Large intestine (tissue), 3 donors: ENCODE measurements at regions not wholly inside any gene's neighbourhood (a gene's known extent, or its start where the extent isn't known, plus 50 kb on each side); places are given as distances from the start of the nearest gene placed in this dataset.

ENCODE experiments used
- DNase-seq, 2 donors: peaks; one replicate each; pipeline versions ENCODE4 v3.0.0 to v3.0.0-alpha.2; 2013
- H3K27ac ChIP-seq: one replicate; pipeline ENCODE4 v1.5.1; 2013; ENCODE audit warnings: low read length
- H3K27me3 ChIP-seq: 2 replicates; pipeline ENCODE4 v1.6.1; 2013; ENCODE audit warnings: low read length; ENCODE audit not compliant: control insufficient read depth, insufficient read depth
- H3K36me3 ChIP-seq: 2 replicates; pipeline ENCODE4 v1.6.1; 2013; ENCODE audit warnings: low read length; ENCODE audit not compliant: control insufficient read depth, insufficient read depth
- H3K4me1 ChIP-seq: one replicate; pipeline ENCODE4 v1.6.1; 2013; ENCODE audit warnings: low read length; ENCODE audit not compliant: control insufficient read depth, insufficient read depth
- H3K4me3 ChIP-seq: one replicate; pipeline ENCODE4 v1.5.1; 2013; ENCODE audit warnings: low read length
- H3K9me3 ChIP-seq: one replicate; pipeline ENCODE4 v1.6.1; 2013; ENCODE audit warnings: mild to moderate bottlenecking, low read depth, low read length, moderate library complexity; ENCODE audit not compliant: control insufficient read depth
- WGBS: methylation state at CpG from one replicate; pipeline ENCODE4 v1.1.5; 2013; ENCODE audit warnings: low lambda C conversion rate; ENCODE audit not compliant: insufficient coverage; 5-methylcytosine and 5-hydroxymethylcytosine counted together

GRCh38 chr4:22906045-22906444, 213.3 kb downstream of the GBA3 start:
- Histone ChIP-seq H3K4me3 (no peak overlapping the region), H3K4me1 (peaks cover 5% of the 10 kb centered on the region), H3K27me3 (no peaks in the 10 kb centered on the region), H3K36me3 (no peaks in the 10 kb centered on the region), H3K9me3 (no peaks in the 10 kb centered on the region), H3K27ac (peak overlapping the region; percentile 73)
- 0% methylated on average over 1 of the region's 2 CpGs for WGBS
- DNase-seq: peak; percentile 81 to 92

DNA sequence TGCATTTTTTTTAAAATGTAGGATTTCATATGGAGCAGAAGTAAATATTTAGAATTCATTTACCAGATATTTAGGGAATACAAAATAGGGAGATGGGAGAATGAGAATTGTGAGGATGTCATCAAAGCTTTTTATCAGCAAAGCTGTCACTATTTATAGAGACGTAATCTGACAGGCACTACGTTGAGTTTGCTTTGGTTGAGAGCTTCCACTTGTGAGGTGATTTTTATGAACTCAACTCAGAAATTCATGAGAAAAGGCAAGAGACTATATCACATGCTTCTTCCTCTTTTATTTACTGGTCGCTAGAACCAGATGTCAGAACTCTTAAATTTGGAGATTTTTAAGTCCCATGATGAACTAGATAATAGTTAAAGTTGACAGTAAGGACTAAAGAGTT, 211.2 kb downstream of the GBA3 start:
- no peaks in the 10 kb centered on the region for H3K27me3 ChIP-seq
- no peaks in the 10 kb centered on the region for H3K36me3 ChIP-seq
- DNase-seq: no peak
- H3K9me3 ChIP-seq: no peaks in the 10 kb centered on the region
- no peak overlapping the region for H3K4me3 ChIP-seq
- H3K27ac ChIP-seq: no peak overlapping the region
- WGBS: 67% methylated on average over 1 of the region's 3 CpGs
- peaks cover 5% of the 10 kb centered on the region for H3K4me1 ChIP-seq

DNA sequence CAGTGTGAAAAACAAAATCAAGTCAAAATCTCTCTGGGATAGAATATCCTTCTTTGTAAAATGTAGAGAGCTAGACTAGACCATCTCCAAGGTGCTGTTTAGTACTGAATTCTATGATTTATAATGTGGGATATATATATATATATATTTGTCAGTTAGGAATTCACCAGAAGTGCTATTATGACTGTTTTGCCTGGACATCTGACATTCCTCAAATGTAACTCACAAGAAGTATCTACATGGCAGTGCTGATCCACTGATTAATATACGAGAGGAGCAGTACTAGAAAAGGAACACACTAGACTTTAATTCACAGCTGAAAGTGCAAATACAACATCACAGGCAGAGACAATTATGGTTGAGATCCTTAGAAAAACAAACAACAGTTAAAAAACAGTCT, 208.9 kb downstream of the GBA3 start:
- H3K27me3 ChIP-seq: no peaks in the 10 kb centered on the region
- no peak for DNase-seq
- H3K4me1 ChIP-seq: peaks cover 5% of the 10 kb centered on the region
- no peak overlapping the region for H3K27ac ChIP-seq
- H3K36me3 ChIP-seq: no peaks in the 10 kb centered on the region
- WGBS: 80% methylated on average over 1 of the region's 1 CpG
- H3K9me3 ChIP-seq: no peaks in the 10 kb centered on the region
- no peak overlapping the region for H3K4me3 ChIP-seq

- no peak for DNase-seq
- Histone ChIP-seq H3K36me3 (no peaks in the 10 kb centered on the region), H3K27me3 (no peaks in the 10 kb centered on the region), H3K27ac (no peak overlapping the region), H3K9me3 (no peaks in the 10 kb centered on the region), H3K4me3 (no peak overlapping the region), H3K4me1 (peaks cover 5% of the 10 kb centered on the region)
- WGBS: no CpG with 5 or more reads among the region's 2 CpGs
Measured at GRCh38 chr4:22900876-22901275, 208.1 kb downstream of the GBA3 start.

DNA sequence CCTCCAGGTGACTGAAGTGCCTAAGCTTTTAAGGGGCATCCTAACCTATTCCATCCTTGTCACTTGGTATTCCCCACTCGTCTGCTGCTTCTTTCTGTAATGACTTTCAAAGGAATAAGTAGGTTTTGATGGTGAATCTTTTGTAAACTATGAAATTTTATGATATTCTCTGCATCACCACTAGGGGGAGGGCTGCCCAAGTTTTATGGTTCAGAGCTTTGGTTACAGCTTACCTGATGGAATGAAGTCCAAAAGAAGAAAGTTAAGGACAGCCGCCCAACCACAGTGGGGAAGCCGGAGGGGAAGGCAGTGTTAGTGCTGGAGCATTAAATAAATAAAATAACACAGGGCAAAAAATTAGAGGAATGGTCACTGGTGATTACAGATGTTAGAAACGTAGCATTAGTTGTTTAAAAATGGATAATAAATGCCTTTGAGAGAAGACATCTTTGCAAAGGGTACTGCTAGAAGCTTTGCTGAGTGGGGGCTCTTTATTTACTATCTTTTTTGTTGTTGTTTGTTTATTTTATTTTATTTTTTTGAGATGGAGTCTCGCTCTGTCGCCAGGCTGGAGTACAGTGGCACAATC, 204.9 kb downstream of the GBA3 start:
- Histone ChIP-seq H3K4me1 (no peaks in the 10 kb centered on the region), H3K4me3 (no peak overlapping the region), H3K27me3 (no peaks in the 10 kb centered on the region), H3K36me3 (no peaks in the 10 kb centered on the region), H3K9me3 (no peaks in the 10 kb centered on the region), H3K27ac (no peak overlapping the region)
- WGBS: 15% methylated on average over 2 of the region's 6 CpGs
- peak; percentile 18 to 40 for DNase-seq

DNA sequence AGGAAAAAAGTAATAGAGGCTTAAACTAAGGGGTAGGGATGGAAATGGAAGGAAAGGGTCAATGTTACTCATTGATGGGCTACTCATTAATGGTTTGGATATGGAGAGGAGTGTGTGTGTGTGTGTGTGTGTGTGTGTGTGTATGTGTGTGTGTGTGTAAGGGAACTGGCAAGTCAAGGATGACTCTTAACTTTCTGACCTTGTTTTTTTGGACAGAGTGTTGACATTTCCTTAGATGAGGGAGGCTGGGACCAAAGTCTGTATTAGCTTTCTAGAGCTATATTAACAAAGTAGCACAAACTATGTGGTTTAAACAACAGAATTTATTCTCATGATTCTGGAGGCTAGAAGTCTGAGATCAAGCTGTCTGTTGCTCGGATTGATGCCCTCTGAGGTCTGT, 202.7 kb downstream of the GBA3 start:
- WGBS: no CpG with 5 or more reads among the region's 1 CpG
- DNase-seq: no peak

GRCh38 chr4:22884157-22884556, 191.4 kb downstream of the GBA3 start:
- no peak for DNase-seq
- Histone ChIP-seq H3K27me3 (no peaks in the 10 kb centered on the region), H3K36me3 (no peaks in the 10 kb centered on the region), H3K27ac (no peak overlapping the region), H3K4me3 (no peak overlapping the region), H3K9me3 (no peaks in the 10 kb centered on the region), H3K4me1 (no peaks in the 10 kb centered on the region)

More for the DNA sequence above, 202.7 kb downstream of the GBA3 start:
- no peaks in the 10 kb centered on the region for H3K27me3 ChIP-seq
- no peaks in the 10 kb centered on the region for H3K9me3 ChIP-seq
- no peak overlapping the region for H3K4me3 ChIP-seq
- H3K36me3 ChIP-seq: no peaks in the 10 kb centered on the region
- H3K4me1 ChIP-seq: no peaks in the 10 kb centered on the region
- no peak overlapping the region for H3K27ac ChIP-seq

DNA sequence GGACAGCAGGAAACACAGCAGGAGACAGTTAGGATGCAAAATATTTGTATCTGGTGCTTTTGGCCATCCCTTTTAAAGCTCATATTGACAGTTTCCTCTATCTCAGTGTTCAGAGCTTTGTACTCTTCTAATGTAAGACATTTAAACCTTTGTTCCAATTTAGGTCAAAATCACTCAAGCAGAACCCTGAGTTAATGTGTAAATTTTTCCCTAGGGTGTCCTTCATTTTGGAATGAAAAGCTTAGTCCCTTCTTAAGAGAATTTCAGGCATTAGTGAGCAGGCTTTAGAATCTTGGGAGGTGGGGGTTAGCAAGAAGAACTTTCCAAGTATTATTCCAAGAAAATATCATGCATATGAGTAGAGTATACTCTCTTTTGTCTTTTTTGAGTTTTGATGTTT, 188.7 kb downstream of the GBA3 start:
- no peaks in the 10 kb centered on the region for H3K4me1 ChIP-seq
- H3K27me3 ChIP-seq: no peaks in the 10 kb centered on the region
- no peak overlapping the region for H3K4me3 ChIP-seq
- H3K9me3 ChIP-seq: no peaks in the 10 kb centered on the region
- DNase-seq: no peak
- H3K36me3 ChIP-seq: no peaks in the 10 kb centered on the region
- no peak overlapping the region for H3K27ac ChIP-seq

DNA sequence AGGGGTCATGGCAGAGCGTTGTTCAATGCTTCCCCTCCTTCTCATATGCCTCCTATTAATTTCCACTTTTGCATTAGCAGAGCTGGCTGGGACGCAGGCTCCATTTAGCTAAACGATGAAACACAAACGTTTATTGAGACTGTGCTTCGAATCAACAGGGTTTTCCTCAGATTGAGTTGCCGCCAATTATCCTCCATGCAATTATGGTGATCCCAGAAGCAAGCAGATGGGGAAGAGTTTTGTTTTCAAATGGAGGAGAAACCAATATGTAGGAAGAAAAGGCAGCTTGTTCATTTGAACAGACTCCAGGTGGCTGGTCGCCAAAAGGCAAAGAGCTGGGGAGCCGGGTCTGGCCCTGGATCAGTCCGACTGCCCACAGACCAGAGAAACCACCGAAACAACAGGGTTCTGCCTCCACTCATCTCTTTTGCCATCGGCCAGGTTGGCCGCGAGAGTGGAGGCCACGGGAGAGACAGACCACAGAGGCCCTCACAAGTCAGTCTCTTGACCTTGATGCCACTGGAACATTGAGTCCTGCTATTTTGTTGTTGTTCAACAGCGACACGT, 184.8 kb downstream of the GBA3 start:
- H3K4me1 ChIP-seq: peaks cover 22% of the 10 kb centered on the region
- H3K27me3 ChIP-seq: no peaks in the 10 kb centered on the region
- H3K4me3 ChIP-seq: no peak overlapping the region
- H3K36me3 ChIP-seq: no peaks in the 10 kb centered on the region
- no peak for DNase-seq
- no CpG with 5 or more reads among the region's 16 CpGs for WGBS
- no peak overlapping the region for H3K27ac ChIP-seq
- no peaks in the 10 kb centered on the region for H3K9me3 ChIP-seq

- Histone ChIP-seq H3K36me3 (no peaks in the 10 kb centered on the region), H3K9me3 (no peaks in the 10 kb centered on the region), H3K27ac (peak overlapping the region; percentile 76), H3K4me1 (peaks cover 22% of the 10 kb centered on the region), H3K4me3 (no peak overlapping the region), H3K27me3 (no peaks in the 10 kb centered on the region)
- peak; percentile 68 to 84 for DNase-seq
- WGBS: no CpG with 5 or more reads among the region's 2 CpGs
Measured at GRCh38 chr4:22876270-22876669, 183.5 kb downstream of the GBA3 start.

- Histone ChIP-seq H3K4me1 (peaks cover 22% of the 10 kb centered on the region), H3K36me3 (no peaks in the 10 kb centered on the region), H3K27ac (peak overlapping the region; percentile 76), H3K9me3 (no peaks in the 10 kb centered on the region), H3K27me3 (no peaks in the 10 kb centered on the region), H3K4me3 (no peak overlapping the region)
- WGBS: no CpG with 5 or more reads among the region's 4 CpGs
- DNase-seq: peak in 1 of 2 donors; percentile 9
Measured at GRCh38 chr4:22875587-22876257, 183.0 kb downstream of the GBA3 start.
